Inflammatory macrophage treated with lipopolysaccharide for 4 hours (primary cell): ENCODE measurements at regions not wholly inside any gene's neighbourhood (a gene's known extent, or its start where the extent isn't known, plus 50 kb on each side); places are given as distances from the start of the nearest gene placed in this dataset.
A peak's percentile ranks its signal among the peaks of the same experiment; 100 is the strongest.

Experiments used
- DNase-seq: peaks from one replicate; pipeline ENCODE4 v3.0.0-alpha.2; 2020

DNA sequence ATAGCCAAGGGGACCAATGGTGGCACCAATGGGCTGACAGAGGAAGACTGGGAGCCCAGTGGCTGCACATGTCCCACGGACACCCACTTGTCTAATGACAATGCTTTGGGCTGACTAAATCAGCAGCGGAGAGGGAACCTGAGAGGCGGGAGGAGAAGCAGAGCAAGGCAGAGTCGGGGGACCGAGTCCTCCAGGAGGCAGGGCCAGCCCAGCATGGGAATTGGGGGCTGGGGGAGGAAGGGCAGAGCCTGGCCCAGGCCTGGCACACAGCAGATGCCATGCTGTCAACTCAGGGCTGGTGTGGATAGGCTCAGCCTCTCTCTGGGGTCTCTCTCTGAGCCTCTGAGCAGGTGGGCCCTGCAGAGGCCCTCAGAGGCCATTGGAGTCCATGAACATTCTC is 78.4 kb upstream of the KLF13 start:
- DNase-seq, result no peak

DNA sequence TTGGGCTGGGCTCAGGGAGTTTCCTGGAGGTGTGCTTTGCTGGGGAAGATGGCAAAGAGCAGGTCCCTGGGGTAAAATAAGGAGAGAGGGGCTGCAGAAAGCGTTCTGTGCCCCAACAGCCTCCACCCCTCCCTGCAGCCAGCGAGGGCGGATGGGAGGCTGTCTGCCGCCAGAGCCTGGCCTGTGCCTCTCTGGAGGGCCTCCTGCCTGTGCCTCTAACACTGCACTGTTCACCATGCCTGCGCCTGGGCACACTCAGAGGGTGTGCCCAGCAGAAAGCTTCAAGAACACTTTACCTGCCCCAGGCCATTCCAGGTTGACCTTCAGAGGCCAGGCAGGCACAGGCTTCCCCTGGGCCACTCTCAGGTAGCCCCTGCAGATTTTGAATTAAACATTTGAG is 77.7 kb upstream of the KLF13 start:
- DNase-seq, result no peak

DNA sequence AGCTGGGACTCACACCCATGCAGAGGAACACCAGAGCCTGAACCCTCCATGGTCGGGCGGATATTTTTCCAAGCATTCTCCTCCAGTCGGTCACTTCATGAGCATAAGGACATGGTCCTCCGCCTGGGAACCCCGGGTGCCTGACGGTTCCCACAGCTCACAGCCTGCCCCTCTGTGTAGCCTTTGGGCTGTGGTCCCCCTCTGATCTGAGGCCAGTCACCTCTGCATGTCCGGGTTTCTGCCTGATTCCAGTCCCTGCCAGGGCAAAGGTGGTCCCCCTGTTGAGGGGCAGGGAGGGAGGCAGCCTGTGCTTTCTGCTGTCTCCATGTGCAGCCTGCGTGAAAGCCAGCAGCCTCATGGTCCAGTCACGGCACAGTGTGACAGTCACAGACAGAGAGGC is 76.6 kb upstream of the KLF13 start:
- no peak for DNase-seq

DNA sequence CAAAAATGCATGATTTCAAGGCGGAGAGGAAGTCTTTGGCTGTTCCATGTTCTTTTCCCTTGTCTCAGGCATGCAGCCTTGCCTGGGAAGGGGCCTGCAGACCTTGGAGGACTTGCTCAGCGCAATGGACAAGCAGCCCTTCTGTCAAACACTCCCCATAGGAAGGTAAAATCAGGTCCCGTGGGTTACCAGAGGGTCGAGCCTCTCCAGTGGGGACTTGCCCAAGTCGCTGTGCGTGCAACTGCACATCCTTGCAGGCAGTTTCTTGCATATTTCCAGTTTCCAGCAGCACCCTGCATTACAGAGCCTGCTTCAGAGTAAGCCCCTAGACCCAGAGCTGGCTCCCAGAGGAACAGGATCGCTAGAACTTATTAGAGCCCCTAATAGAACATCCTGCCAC is 75.5 kb upstream of the KLF13 start:
- no peak for DNase-seq

DNA sequence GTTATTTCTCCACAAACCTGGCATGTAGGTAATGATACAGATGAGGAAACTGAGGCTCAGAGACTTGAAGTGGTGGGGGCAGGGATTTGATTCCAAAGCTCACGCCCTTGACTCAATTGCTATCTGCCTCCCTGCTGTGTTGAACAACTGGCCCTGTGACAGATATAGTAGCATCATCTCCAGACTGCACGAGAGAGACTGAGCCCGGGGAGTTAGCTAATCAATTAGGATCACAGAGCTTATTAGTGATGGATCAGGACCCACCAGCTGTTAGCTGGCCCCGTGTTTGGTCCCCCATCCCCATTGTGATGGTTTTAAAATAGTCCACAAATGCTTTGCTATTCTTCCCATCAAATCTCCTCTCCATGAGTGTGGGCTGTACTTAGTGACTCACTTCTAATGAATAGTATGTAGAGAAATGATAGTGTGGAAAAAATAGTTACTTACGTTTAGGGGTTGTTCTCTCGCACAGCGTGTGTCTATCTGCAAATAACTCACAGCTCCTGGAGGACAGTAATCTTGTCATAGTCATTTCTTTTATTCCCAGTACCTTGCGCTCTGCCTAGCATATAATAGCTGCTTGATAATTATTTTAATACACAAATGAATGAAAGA is 74.4 kb upstream of the KLF13 start:
- no peak for DNase-seq

DNA sequence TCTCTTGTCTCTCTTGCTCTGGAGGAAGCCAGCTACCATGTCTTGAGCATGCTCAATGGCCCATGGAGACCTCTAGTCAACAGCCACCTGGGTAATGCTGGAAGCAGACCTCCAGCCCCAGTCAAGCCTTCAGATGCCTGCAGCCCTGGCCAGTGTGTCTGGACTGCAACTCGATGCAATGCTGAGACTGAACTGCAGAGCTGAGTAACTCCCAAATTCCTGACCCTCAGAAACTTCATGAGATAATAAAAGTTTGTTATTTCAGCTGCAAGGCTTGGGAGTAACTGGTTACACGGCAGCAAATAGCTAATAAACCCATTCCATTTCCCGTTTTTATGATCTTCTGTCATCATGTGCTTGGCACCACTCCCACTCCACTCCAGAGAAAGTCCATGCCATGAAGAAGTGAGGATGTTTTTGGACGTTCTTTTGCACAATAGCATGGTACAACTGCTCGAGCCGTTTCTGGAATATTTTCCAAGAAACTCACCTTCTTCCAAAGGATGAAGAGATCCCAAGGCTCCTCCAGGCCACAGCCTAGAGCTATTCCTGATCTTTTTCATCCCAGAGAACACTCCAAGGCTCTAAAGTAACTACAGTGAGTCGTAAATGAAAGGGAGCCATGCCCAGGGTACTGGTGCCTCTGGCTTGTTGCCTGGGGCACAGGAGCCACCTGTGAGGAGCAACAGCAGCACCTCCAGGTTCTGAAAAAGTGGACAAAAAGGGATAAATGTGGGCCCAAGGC is 72.0 kb upstream of the KLF13 start:
- peak; percentile 67 for DNase-seq

DNA sequence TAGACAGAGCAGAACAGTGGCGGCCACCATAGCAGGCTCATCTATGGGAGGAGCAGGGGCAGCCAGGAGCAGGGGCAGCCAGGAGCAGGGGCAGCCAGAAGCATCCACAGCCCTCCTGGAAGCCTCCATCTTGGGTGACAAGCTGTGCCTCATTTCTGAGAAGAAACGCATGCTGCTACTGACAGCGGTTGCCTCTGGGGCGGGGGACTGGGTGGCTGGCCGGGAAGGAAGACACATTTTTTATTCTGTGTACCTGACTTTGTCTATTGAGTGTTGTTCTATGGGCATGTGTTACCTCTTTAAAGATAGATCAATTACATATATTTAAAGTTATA is 71.5 kb upstream of the KLF13 start:
- no peak for DNase-seq

DNA sequence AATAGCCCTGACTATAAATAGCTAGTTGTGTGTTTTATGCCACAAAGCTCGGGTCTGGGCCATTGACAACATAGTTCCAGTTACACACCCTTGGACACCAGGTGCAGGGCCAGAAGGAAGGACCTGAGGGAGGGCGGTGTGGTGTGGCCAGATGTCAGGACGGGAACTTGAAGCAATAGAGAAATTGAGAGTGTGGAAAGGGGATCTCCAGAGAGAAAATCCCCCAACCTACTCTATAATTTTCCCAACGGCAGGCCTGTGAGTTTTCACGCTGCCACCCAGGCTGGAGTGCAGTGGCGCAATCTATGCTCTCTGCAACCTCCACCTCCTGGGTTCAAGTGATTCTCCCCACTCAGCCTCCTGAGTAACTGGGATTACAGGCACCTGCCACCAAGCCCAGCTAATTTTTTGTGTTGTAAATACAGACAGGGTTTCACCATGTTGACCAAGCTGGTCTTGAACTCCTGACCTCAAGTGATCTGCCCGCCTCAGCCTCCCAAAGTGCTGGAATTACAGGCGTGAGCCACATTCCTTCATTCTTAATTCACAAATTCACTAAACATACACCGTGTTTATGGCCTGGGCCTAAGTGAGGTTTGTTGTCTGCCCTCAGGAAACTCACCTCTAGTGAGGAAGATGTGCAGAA is 70.8 kb upstream of the KLF13 start:
- peak; percentile 75 for DNase-seq

DNA sequence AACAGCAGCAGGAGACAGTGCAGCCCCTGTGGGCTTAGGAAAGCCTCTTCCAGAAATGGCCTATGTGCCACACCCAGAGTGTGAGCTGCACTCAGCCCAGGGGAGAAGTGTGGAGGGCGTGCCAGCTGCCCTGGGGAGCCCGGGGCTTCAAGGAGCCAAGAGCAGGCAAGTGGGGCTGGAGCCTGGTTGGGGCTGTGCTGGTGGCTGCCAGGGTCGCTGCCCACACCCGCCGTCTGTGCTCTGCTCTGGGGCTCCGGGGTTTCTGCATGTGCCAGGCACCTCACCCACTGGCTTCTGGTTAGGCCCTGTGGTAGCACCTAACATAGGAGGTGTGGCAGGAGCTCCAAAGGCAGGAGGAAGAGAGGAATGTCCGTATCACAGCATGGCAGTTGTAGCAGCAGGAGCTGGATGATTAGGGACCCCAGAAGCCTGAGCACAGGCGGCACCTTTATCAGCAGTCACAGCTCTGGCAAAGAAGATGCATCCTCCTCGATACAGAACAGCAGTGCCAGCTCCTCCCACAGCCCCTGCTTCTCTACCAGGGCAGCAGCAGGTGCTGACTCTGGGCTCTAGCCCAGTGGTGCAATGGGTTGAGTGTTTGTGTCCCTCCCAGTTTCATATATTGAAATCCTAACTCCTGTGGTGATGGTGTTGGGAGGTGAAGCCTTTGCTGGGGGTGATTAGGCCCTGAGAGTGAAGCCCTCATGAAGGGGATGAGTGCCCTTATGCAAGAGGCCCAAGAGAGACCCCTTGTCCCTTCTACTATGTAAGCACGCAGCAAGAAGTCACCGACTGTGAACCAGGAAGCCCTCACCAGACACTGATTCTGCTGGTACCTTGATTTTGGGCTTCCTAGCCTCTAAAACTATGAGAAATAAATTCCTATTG is 70.0 kb upstream of the KLF13 start:
- DNase-seq, result no peak

DNA sequence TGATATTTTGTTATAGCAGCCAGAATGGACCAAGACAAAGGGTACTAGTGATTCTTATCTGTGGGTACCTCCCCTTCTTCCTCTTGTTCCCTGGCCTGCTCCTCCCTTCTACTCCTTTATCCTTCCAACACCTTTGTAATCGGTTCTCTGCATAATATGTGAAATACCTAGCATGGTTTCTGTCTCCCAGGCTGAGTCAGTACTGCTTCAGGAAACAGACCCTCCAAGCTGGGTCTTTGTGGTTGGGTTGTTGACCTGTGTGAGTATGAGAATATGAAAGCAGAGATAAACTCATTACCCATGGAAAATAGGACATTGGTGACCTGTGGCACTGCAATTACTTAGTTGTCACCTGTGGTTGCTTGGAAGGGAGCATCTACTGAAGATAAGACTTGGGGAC is 69.3 kb upstream of the KLF13 start:
- no peak for DNase-seq

DNA sequence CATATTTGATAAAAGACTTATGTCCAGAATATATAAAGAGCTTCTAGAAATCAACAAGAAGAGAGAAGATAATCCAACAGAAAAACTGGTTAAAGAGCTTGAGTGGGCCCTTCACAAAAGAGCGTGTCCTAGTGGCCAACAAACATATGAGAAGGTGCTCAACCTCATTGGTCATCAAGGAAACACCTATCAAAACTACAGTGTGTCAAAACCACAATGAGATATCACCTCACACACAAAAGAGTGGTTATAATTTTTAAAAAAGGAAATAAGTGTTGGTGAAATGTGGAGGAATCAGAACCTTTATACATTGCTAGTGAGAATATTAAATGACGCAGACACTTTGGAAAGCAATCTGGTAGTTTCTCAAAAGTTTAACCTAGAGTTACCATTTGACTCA is 68.4 kb upstream of the KLF13 start:
- no peak for DNase-seq

DNA sequence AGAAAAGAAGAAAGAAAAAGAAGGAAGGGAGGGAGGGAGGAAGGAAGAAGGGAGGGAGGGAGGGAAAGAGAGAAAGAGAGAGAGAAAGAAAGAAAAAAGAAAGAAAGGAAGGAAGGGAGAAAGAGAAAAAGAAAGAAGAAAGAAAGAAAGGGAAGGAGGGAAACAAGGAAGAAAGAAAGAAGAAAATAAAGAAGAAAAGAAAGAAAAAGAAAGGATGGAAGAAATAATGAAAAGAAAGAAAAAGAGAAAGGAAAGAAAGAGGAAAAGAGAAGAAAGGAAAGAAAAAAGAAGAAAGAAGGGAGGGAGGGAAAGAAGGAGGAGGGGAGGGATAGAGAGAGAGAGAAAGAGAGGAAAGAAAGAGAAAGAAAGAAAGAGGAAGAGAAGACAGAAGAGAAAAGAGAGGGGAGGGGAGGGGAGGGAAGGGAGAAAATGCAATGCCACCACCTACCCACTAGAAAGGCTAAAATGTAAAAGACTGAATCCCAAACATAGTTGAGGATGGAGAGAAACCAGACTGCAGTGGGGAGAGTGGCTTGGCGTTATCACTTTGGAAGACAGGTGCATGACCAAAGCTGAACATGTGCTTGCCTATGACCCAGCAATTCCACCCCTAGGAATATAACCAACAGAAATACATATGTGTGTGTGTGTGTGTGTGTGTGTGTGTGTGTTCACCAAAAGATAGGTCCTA is 66.9 kb upstream of the KLF13 start:
- no peak for DNase-seq

DNA sequence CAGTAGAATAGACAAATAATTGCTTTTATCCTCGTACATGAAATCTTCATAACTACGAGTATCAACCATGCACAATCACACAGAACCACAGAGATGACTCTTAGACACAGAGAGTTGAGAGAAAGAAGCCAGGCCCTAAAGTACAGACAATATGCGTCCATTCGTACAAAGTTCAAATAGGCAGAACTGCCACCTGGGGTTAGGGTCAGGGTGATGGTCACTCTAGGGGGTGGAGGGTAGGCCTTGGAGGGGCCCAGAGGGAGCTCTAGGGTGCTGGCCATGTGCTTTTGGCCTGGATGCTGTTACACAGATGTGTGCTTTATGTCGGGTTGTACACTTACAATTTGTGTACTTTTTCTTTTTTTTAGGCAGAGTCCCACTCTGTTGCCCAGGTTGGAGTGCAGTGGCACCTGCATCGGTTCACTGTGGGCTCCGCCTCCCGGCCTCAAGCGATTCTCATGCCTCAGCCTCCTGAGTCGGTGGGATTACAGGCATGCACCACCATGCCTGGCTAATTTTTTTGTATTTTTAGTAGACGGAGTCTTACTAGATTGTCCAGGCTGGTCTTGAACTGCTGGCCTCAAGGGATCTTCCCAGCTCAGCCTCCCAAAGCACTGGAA is 65.9 kb upstream of the KLF13 start:
- no peak for DNase-seq

DNA sequence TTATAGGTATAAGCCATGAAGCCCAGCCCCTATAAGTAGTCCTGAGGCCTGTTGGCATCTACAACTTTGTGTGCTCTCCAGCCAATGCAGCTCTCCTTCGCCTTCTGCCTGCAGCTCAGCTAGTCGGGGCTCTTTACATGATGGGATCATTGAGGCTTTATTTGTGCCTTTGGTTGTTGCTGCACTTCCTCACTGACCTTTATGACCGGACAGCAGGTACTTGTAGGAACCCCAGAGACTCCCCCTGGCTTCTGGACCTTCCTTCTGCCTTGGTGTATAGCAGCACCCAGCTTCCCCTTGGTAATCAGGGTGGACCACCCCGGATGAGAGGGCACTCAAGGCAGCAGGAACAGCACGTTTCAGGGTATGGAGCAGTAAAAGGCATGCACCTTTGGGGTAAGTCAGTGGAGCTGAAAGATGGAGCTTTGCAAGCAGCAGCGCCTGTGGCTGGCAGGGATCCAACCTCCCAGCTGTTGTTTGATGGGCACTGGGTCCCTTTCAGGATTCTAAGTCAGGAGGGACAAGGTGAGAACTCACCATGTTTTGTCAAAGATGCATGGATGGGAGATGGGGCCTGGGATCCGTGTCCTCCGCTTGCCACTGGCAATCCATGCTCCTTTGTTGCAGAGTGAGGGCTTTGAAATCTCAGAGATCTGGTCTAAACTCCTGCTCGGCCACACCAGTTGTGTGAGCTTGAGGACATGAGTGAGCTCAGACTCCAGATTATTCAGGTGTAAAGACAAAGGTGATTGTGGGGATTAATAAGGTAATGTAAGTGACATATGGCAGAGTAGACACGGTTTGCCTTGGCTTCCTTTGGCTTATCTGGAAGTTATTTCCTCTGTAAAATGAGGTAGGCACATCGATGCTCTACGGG is 65.1 kb upstream of the KLF13 start:
- DNase-seq, result no peak

DNA sequence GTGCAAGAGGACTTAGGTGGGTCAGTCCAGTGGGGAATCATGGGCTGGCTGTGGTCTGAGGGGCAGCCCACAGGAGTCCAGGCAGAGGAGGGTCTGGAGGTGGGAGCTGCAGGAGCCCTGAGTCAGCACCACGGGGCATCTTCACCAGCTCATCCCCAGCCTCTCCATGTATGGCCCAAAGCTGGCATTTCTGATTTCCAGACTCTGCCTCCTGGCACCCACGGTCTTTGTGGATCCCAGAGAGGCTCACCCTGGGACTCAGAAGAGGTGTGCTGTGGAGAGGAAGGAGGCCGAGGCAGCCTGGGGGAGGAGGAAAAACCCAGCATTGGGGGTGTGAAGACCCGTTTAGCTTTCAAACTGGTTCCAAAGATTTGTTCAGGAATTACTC is 64.5 kb upstream of the KLF13 start:
- no peak for DNase-seq

DNA sequence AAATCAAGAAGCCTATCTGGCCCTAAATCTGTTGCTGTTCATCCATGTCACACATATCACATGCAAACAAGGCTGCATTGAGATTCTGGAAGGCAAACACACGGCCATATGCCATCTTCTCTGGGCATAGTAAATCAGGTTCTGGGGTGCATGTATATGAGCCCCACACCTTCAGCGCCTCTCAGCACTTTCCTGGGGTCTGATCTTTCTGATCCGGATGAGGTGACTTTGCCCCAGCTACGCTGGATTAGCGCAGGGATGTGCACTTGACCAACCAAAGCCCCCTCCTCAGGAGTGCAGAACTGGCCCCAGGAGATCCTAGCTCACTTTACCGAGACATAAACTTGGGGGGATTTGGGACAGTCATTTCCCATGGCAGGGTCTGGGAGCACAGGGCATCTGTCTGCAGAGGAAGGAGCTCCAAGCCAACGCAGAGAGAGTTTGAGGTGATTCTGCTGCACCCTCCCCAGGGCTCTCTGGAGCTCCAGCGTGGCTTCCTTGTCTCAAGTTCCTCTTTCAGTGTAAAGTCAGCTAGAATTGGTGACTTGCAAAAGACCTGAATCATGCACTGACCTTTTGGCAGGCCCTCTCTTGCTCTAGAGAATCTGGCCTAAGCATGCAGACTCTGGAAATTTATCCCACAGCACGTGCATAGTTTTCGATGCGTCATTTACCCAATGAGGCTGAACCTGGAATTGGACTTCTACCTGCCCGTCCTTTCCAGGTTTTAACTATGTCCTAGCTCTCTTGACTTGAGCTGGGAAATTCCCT is 63.5 kb upstream of the KLF13 start:
- DNase-seq, result peak; percentile 97

DNA sequence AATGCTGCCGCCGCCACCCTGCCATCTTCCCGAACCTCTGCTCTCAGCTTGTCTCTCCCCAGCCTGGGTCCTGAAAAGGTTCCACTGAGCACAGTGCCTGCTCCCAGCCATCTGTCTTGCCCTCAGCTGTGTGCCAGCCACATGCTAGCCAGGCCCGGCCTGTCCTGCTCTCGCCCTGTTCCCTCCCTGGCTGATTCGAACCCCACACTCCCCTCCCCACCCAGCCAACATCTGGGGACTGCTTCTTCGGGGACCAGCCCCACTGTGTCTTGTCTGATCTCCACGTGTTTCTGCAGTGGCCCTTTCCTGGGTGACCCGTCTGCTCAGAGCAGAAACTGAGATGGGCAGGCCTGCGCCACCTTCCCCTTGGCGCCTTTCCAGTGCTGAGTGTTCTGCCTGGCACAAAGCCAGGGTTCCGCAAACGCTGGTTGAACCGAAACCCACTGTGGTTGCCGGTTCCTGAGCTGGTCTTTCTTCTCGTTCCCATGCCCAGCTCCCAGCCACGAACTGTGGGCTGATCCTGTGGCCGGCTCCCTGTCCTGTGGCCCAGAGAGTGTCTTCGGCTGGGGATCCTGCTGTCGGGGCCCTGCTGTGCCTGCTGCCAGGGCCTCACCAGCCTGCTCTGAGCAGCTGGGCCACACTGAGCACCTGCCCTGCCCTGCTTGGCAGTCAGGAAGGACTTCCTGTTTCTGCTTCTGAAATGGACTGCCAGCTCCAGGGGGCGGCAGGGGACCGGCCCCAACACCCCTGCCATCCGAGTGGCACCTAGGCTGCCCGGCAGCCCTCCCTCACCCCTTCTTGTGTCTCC is 62.7 kb upstream of the KLF13 start:
- peak; percentile 96 for DNase-seq

DNA sequence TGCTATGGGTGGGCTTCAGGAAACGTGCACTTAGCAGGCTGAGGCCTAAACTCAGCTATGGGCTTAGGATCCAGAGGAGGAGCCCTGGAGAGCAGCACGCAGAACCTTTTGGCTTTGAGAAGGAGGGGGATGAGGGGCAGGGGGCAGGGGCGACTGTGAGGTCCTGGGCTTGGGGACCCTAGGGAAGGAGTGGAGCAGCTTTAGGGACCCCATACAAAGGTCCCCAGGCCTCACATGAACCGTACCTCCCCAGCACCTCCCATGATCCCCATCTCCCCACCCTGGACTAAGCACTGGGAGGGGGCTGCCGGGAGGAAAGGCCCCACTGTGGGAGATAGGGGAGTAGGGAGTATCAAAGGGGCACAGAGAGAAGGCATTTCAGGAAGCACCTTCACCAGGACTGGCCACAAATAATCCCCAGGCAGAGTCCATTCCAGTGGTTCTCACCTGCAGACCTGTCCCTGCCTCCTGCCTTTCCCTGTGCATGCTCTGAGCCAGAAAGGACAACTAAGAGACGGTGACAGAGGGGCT is 62.0 kb upstream of the KLF13 start:
- DNase-seq, result no peak

DNA sequence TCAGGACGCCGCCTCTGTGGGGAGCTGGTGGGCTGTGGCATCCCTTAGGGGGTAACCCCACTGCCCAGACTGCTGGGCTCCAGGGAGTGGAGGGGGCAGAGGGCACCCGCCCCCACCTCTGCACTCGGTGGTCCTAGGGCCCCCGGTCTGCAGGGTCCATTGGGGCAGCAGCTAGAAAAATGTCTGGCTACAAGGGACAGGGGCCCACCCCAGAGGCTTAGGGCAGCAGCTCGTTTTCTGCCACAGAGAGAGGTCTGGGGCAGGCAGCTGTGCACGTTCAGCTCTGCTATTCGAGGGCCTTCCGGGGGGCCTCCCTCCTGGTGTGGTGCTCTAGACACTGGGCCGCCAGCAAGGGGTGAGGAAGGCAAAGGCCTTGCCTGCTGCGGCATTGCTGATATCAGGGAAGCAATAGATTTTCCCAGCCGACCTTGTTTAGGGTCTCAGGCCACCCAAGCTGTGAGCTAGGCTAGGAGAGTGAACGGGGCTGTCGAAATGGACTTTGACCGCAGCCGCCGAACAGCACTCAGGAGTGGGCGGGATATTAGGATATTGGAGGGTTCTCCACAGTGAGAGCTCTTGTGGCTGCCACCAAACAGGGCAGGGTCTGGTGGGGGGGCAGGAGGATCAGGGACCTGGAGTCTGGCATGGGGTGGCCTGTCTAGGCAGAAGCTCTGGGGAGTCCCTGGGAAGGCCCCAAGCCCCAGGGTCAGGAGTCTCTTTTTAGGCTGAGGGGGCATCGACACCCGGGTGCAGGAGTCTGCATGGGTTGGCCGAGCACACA is 61.4 kb upstream of the KLF13 start:
- DNase-seq, result peak; percentile 43
